Cardiac fibroblast (primary cell): ENCODE measurements at regions not wholly inside any gene's neighbourhood (a gene's known extent, or its start where the extent isn't known, plus 50 kb on each side); places are given as distances from the start of the nearest gene placed in this dataset.
A peak's percentile ranks its signal among the peaks of the same experiment; 100 is the strongest.

ENCODE experiments used
- DNase-seq, 2 donors: peaks; one replicate each; pipeline versions ENCODE4 v3.0.0 to v3.0.0-alpha.2; 2010; ENCODE audit warnings: low read depth in 2 of 2
- H3K4me3 ChIP-seq, 2 donors: replicated peaks in 1 of 2; 1 replicate in 1 of 2; 2 replicates in 1 of 2; pipeline ENCODE4 v1.5.1; 2011; ENCODE audit warnings: low read depth in 2 of 2, low read length in 2 of 2, mild to moderate bottlenecking in 2 of 2, moderate library complexity in 1 of 2
- TF ChIP-seq, protein P1 (sequence below): IDR thresholded peaks from one replicate; pipeline ENCODE4 v1.5.1; 2011; ENCODE audit warnings: low read depth, mild to moderate bottlenecking, low read length, inconsistent platforms

- no peak overlapping the region for H3K4me3 ChIP-seq
- no peak for DNase-seq
- TF ChIP-seq, protein P1, sequence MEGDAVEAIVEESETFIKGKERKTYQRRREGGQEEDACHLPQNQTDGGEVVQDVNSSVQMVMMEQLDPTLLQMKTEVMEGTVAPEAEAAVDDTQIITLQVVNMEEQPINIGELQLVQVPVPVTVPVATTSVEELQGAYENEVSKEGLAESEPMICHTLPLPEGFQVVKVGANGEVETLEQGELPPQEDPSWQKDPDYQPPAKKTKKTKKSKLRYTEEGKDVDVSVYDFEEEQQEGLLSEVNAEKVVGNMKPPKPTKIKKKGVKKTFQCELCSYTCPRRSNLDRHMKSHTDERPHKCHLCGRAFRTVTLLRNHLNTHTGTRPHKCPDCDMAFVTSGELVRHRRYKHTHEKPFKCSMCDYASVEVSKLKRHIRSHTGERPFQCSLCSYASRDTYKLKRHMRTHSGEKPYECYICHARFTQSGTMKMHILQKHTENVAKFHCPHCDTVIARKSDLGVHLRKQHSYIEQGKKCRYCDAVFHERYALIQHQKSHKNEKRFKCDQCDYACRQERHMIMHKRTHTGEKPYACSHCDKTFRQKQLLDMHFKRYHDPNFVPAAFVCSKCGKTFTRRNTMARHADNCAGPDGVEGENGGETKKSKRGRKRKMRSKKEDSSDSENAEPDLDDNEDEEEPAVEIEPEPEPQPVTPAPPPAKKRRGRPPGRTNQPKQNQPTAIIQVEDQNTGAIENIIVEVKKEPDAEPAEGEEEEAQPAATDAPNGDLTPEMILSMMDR = no peak
Measured at GRCh38 chr1:82589588-82589987, 788.9 kb downstream of the ADGRL2 start.

DNA sequence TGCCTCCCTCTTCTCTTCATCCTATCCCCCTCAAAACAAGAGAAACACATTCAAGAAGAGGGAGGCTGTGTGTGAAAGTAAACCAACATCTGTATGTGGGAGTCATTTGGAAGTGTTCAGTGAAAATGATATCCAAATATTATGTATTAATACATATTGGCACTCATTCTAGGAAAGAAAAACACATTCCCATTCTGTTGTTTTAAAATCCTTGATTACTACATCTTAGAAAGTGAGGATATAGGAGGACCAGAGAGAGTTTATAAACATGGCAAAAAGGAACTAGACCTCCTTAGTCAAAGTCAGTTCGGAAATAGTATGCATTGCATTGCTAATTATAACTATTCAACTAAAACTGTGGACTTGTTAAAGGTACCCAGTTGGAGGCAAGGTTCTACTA lies 786.6 kb downstream of the ADGRL2 start:
- no peak overlapping the region for H3K4me3 ChIP-seq
- TF ChIP-seq, protein P1 = no peak
- no peak for DNase-seq

GRCh38 chr1:82586473-82586872 lies 785.7 kb downstream of the ADGRL2 start:
- TF ChIP-seq, protein P1 = no peak
- H3K4me3 ChIP-seq = no peak overlapping the region
- DNase-seq = peak; percentile 5 to 11

GRCh38 chr1:82582347-82582746 lies 781.6 kb downstream of the ADGRL2 start:
- no peak overlapping the region for H3K4me3 ChIP-seq
- DNase-seq = no peak
- TF ChIP-seq, protein P1 = no peak

- no peak overlapping the region for H3K4me3 ChIP-seq
- TF ChIP-seq, protein P1 = no peak
- no peak for DNase-seq
Measured at GRCh38 chr1:82578086-82578726, 777.5 kb downstream of the ADGRL2 start.

GRCh38 chr1:82567348-82567747 lies 766.6 kb downstream of the ADGRL2 start:
- DNase-seq = no peak
- no peak overlapping the region for H3K4me3 ChIP-seq
- TF ChIP-seq, protein P1 = no peak

DNA sequence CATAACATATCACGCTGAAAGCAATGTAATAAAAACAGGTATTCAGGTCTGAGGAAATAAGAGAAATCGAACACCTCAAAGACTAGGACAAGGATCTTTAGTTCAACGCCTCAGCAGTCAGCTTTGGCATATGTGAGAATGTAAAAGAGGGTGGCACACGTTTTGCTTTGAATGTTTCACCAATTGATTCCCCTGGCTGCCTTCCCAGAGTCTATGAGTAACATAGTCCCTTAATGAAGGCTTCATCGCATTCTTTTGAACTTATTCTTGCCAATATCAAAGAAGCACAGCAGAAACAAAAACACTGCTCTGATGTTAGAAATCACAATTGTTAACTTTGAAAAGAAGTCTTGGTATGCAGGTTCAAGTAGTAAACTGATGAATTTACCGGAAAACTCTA lies 764.8 kb downstream of the ADGRL2 start:
- peak; percentile 62 to 75 for DNase-seq
- H3K4me3 ChIP-seq = no peak overlapping the region
- TF ChIP-seq, protein P1 = no peak
